Liver (tissue), 3 donors: ENCODE measurements at regions not wholly inside any gene's neighbourhood (a gene's known extent, or its start where the extent isn't known, plus 50 kb on each side); places are given as distances from the start of the nearest gene placed in this dataset.
"Not testable (repeated sequence)": the region's sequence is repeated elsewhere in the genome, so short reads cannot be mapped to it uniquely, and the experiment has no call there.

ENCODE experiments used
- EGR1 ChIP-seq, 2 donors: IDR thresholded peaks; 2 replicates each; pipeline ENCODE4 v1.6.1; 2016 to 2018; ENCODE audit warnings: antibody characterized with exemption in 2 of 2, low read depth in 2 of 2
- GABPA ChIP-seq, 2 donors: IDR thresholded peaks in 1 of 2; conservative IDR thresholded peaks in 1 of 2; 2 replicates each; pipeline ENCODE4 v1.6.1; 2016; ENCODE audit warnings: antibody characterized with exemption in 2 of 2, mild to moderate bottlenecking in 1 of 2, moderate library complexity in 1 of 2
- JUND ChIP-seq, 2 donors: IDR thresholded peaks; 2 replicates each; pipeline ENCODE4 v1.6.1; 2016; ENCODE audit warnings: antibody characterized with exemption in 2 of 2
- NR2F2 ChIP-seq: IDR thresholded peaks from 2 replicates; pipeline ENCODE4 v1.6.1; 2016; ENCODE audit warnings: antibody characterized with exemption
- RAD21 ChIP-seq, 2 donors: IDR thresholded peaks; 2 replicates each; pipeline ENCODE4 v1.6.1; 2016; ENCODE audit warnings: antibody characterized with exemption in 2 of 2, mild to moderate bottlenecking in 2 of 2
- RXRA ChIP-seq, 2 donors: IDR thresholded peaks; 2 replicates each; pipeline ENCODE4 v1.6.1; 2017 to 2018; ENCODE audit warnings: antibody characterized with exemption in 2 of 2, mild to moderate bottlenecking in 1 of 2
- SP1 ChIP-seq: IDR thresholded peaks from 2 replicates; pipeline ENCODE4 v1.6.1; 2018; ENCODE audit warnings: antibody characterized with exemption, mild to moderate bottlenecking
- TAF1 ChIP-seq: conservative IDR thresholded peaks from 2 replicates; pipeline ENCODE4 v1.6.1; 2016; ENCODE audit warnings: antibody characterized with exemption, mild to moderate bottlenecking
- YY1 ChIP-seq: IDR thresholded peaks from 2 replicates; pipeline ENCODE4 v1.6.1; 2016; ENCODE audit warnings: antibody characterized with exemption, mild to moderate bottlenecking
- TF ChIP-seq, protein P1 (sequence below): IDR thresholded peaks from 2 replicates; pipeline ENCODE4 v1.6.1; 2016; ENCODE audit warnings: antibody characterized with exemption
- TF ChIP-seq, protein P2 (sequence below): fragments of 150-350 bp; IDR thresholded peaks from 2 replicates; pipeline ENCODE4 v1.5.1; 2017; ENCODE audit warnings: improper control_type of control experiment, low read depth, low read length; ENCODE audit not compliant: missing input control
- TF ChIP-seq, protein P3 (sequence below): IDR thresholded peaks from 2 replicates; pipeline ENCODE4 v1.6.1; 2016; ENCODE audit warnings: antibody characterized with exemption, mild to moderate bottlenecking
- TF ChIP-seq, protein P4 (sequence below): IDR thresholded peaks from 2 replicates; pipeline ENCODE4 v1.6.1; 2016; ENCODE audit warnings: antibody characterized with exemption
- TF ChIP-seq, protein P5 (sequence below): IDR thresholded peaks from 2 replicates; pipeline ENCODE4 v1.6.1; 2016; ENCODE audit warnings: antibody characterized with exemption
- donor health status: healthy.
- donor health status: healthy.

DNA sequence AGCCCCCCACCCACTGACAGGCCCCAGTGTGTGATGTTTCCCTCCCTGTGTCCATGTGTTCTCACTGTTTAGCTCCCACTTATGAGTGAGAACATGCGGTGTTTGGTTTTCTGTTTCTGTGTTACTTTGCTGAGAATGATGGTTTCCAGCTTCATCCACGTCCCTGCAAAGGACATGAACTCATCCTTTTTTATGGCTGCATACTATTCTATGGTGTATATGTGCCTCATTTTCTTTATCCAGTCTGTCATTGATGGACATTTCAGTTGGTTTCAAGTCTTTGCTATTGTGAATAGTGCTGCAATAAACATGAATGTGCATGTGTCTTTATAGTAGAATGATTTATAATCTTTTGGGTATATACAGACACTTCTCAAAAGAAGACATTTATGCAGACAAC is 88.6 kb upstream of the EGFL6 start:
- TF ChIP-seq, protein P1, sequence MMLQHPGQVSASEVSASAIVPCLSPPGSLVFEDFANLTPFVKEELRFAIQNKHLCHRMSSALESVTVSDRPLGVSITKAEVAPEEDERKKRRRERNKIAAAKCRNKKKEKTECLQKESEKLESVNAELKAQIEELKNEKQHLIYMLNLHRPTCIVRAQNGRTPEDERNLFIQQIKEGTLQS, result not testable (repeated sequence)
- TF ChIP-seq, protein P2, sequence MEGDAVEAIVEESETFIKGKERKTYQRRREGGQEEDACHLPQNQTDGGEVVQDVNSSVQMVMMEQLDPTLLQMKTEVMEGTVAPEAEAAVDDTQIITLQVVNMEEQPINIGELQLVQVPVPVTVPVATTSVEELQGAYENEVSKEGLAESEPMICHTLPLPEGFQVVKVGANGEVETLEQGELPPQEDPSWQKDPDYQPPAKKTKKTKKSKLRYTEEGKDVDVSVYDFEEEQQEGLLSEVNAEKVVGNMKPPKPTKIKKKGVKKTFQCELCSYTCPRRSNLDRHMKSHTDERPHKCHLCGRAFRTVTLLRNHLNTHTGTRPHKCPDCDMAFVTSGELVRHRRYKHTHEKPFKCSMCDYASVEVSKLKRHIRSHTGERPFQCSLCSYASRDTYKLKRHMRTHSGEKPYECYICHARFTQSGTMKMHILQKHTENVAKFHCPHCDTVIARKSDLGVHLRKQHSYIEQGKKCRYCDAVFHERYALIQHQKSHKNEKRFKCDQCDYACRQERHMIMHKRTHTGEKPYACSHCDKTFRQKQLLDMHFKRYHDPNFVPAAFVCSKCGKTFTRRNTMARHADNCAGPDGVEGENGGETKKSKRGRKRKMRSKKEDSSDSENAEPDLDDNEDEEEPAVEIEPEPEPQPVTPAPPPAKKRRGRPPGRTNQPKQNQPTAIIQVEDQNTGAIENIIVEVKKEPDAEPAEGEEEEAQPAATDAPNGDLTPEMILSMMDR, result not testable (repeated sequence)
- not testable (repeated sequence) for TF ChIP-seq GABPA (IDR thresholded peaks at IDR 0.05 in 1 of 2, conservative IDR thresholded peaks at IDR 0.05 in 1 of 2); EGR1 (IDR thresholded peaks at IDR 0.05; ENCODE audit: low read depth in 2 of 2); RAD21 (IDR thresholded peaks at IDR 0.05); TAF1; YY1; JUND (IDR thresholded peaks at IDR 0.05); NR2F2; SP1; RXRA (IDR thresholded peaks at IDR 0.05)
- TF ChIP-seq, protein P3, sequence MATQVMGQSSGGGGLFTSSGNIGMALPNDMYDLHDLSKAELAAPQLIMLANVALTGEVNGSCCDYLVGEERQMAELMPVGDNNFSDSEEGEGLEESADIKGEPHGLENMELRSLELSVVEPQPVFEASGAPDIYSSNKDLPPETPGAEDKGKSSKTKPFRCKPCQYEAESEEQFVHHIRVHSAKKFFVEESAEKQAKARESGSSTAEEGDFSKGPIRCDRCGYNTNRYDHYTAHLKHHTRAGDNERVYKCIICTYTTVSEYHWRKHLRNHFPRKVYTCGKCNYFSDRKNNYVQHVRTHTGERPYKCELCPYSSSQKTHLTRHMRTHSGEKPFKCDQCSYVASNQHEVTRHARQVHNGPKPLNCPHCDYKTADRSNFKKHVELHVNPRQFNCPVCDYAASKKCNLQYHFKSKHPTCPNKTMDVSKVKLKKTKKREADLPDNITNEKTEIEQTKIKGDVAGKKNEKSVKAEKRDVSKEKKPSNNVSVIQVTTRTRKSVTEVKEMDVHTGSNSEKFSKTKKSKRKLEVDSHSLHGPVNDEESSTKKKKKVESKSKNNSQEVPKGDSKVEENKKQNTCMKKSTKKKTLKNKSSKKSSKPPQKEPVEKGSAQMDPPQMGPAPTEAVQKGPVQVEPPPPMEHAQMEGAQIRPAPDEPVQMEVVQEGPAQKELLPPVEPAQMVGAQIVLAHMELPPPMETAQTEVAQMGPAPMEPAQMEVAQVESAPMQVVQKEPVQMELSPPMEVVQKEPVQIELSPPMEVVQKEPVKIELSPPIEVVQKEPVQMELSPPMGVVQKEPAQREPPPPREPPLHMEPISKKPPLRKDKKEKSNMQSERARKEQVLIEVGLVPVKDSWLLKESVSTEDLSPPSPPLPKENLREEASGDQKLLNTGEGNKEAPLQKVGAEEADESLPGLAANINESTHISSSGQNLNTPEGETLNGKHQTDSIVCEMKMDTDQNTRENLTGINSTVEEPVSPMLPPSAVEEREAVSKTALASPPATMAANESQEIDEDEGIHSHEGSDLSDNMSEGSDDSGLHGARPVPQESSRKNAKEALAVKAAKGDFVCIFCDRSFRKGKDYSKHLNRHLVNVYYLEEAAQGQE, result not testable (repeated sequence)
- TF ChIP-seq, protein P4, sequence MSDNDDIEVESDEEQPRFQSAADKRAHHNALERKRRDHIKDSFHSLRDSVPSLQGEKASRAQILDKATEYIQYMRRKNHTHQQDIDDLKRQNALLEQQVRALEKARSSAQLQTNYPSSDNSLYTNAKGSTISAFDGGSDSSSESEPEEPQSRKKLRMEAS, result not testable (repeated sequence)
- TF ChIP-seq, protein P5, sequence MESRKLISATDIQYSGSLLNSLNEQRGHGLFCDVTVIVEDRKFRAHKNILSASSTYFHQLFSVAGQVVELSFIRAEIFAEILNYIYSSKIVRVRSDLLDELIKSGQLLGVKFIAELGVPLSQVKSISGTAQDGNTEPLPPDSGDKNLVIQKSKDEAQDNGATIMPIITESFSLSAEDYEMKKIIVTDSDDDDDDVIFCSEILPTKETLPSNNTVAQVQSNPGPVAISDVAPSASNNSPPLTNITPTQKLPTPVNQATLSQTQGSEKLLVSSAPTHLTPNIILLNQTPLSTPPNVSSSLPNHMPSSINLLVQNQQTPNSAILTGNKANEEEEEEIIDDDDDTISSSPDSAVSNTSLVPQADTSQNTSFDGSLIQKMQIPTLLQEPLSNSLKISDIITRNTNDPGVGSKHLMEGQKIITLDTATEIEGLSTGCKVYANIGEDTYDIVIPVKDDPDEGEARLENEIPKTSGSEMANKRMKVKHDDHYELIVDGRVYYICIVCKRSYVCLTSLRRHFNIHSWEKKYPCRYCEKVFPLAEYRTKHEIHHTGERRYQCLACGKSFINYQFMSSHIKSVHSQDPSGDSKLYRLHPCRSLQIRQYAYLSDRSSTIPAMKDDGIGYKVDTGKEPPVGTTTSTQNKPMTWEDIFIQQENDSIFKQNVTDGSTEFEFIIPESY, result not testable (repeated sequence)
